Panc1 (cell line): ENCODE measurements at regions not wholly inside any gene's neighbourhood (a gene's known extent, or its start where the extent isn't known, plus 50 kb on each side); places are given as distances from the start of the nearest gene placed in this dataset.

Source experiments
- ATAC-seq: fragments of 200-7000 bp; cut with Tn5 transposase; 2 replicates; pipeline ENCODE4 v1.9.1; 2020; ENCODE audit warnings: mild to moderate bottlenecking, moderate library complexity
- BruUV-seq: library from RNA; stranded (reverse); fragments of 400-500 nt; replicated peaks from 2 replicates; lab custom pipeline; 2021; lab: Mats Ljungman, UMichigan
- CTCF ChIA-PET: fragments of 300-600 bp; sonication (Branson Sonifier 250); formaldehyde crosslinking; loops from one replicate; lab custom pipeline; 2022; ENCODE audit warnings: antibody characterized with exemption; lab: Charles Lee
- POLR2A ChIA-PET: fragments of 300-600 bp; sonication (Branson Sonifier 250); formaldehyde crosslinking; loops from one replicate; lab custom pipeline; 2022; ENCODE audit warnings: antibody characterized with exemption; lab: Charles Lee
- DNase-seq: peaks from one replicate; pipeline ENCODE4 v3.0.0-alpha.2; 2010; ENCODE audit warnings: low read depth, low spot score
- H3K27ac ChIP-seq: 2 replicates; pipeline ENCODE4 v1.5.1; 2011; ENCODE audit warnings: mild to moderate bottlenecking, low read length, inconsistent platforms
- H3K27me3 ChIP-seq: fragments of 200-500 bp; sonication (Bioruptor generic); 2 replicates; pipeline ENCODE4 v1.6.0; 2014; ENCODE audit warnings: low read length, inconsistent platforms; ENCODE audit not compliant: control insufficient read depth, insufficient read depth
- H3K36me3 ChIP-seq: fragments of 200-500 bp; sonication (Bioruptor generic); 2 replicates; pipeline ENCODE4 v1.5.1; 2014; ENCODE audit warnings: inconsistent platforms, mild to moderate bottlenecking, low read length, moderate library complexity; ENCODE audit not compliant: control insufficient read depth, insufficient read depth
- H3K4me1 ChIP-seq: 2 replicates; pipeline ENCODE4 v1.5.1; 2011; ENCODE audit warnings: inconsistent platforms, mild to moderate bottlenecking, low read length, moderate library complexity; ENCODE audit not compliant: control insufficient read depth, insufficient read depth
- H3K4me3 ChIP-seq, 2 experiments: 2 replicates each; pipeline ENCODE4 v1.5.1; 2011 to 2012; ENCODE audit warnings: low read depth in 2 of 2, low read length in 2 of 2, mild to moderate bottlenecking in 2 of 2, inconsistent platforms in 1 of 2, moderate library complexity in 1 of 2
- H3K9me3 ChIP-seq: fragments of 200-500 bp; sonication (Bioruptor generic); 2 replicates; pipeline ENCODE4 v1.5.1; 2014; ENCODE audit warnings: low read depth, mild to moderate bottlenecking, inconsistent platforms, low read length, moderate library complexity; ENCODE audit not compliant: control insufficient read depth, insufficient read depth
- CTCF ChIP-seq: fragments of 450-650 bp; IDR thresholded peaks from 2 replicates; pipeline ENCODE4 v1.5.1; 2017; ENCODE audit warnings: mild to moderate bottlenecking
- POLR2AphosphoS5 ChIP-seq: IDR thresholded peaks from 2 replicates; pipeline ENCODE4 v1.6.1; 2012; ENCODE audit warnings: mild to moderate bottlenecking, low read depth, low read length, moderate library complexity
- REST ChIP-seq, 2 experiments: IDR thresholded peaks; 2 replicates each; pipeline ENCODE4 v1.6.1; 2011 to 2012; ENCODE audit warnings: low read depth in 2 of 2, control low read depth in 1 of 2, low read length in 1 of 2, mild to moderate bottlenecking in 1 of 2, moderate library complexity in 1 of 2; ENCODE audit not compliant: insufficient read depth in 1 of 2
- SIN3A ChIP-seq: IDR thresholded peaks from 2 replicates; pipeline ENCODE4 v1.6.1; 2012; ENCODE audit warnings: low read depth, mild to moderate bottlenecking, low read length, moderate library complexity, borderline replicate concordance; ENCODE audit not compliant: insufficient read depth
- TCF7L2 ChIP-seq: IDR thresholded peaks from 2 replicates; pipeline ENCODE4 v1.6.1; 2011; ENCODE audit warnings: mild to moderate bottlenecking, low read depth, low read length, inconsistent platforms
- in situ Hi-C: cut with HindIII; loops from 2 replicates; pipeline ENCODE4 v1.10.0; 2016; ENCODE audit warnings: low sequenced_read_pairs, low pct_unique_long_range_greater_than_20kb
- intact Hi-C: fragments of 100-400 bp; cut with micrococcal nuclease; formaldehyde crosslinking; loops from one replicate; pipeline ENCODE4 v1.10.0; 2022; ENCODE audit not compliant: unreplicated experiment

- in situ Hi-C loops = no loop called here
- POLR2A ChIA-PET = no interaction called here
These were observed 67.2 kb upstream of the ID2 start for GRCh38 chr2:8614646-8615045.

GRCh38 chr2:8615252-8615575 is 66.6 kb upstream of the ID2 start:
- ChIA-PET CTCF (no interaction called here), POLR2A (no interaction called here)

More at GRCh38 chr2:8614646-8615045, 67.2 kb upstream of the ID2 start:
- H3K9me3 ChIP-seq = no peaks in the 10 kb centered on the region
- DNase-seq = no peak
- no peaks in the 10 kb centered on the region for H3K36me3 ChIP-seq
- TF ChIP-seq POLR2AphosphoS5 (no peak), TCF7L2 (no peak), REST (IDR thresholded peaks at IDR 0.05; ENCODE audit: insufficient read depth in 1 of 2, low read depth in 2 of 2, low read length in 1 of 2) (no peak)
- CTCF ChIA-PET = no interaction called here
- no TSS peak for BruUV-seq
- no peak overlapping the region for H3K4me3 ChIP-seq
- no peak for ATAC-seq
- H3K27me3 ChIP-seq = no peaks in the 10 kb centered on the region
- no peaks in the 10 kb centered on the region for H3K4me1 ChIP-seq
- no peak overlapping the region for H3K27ac ChIP-seq
- intact Hi-C loops = no loop called here

More at GRCh38 chr2:8615252-8615575, 66.6 kb upstream of the ID2 start:
- intact Hi-C loops = no loop called here
- no peak overlapping the region for H3K4me3 ChIP-seq
- BruUV-seq = no TSS peak
- H3K27ac ChIP-seq = no peak overlapping the region
- no peaks in the 10 kb centered on the region for H3K4me1 ChIP-seq
- in situ Hi-C loops = no loop called here
- no peak for ATAC-seq
- TF ChIP-seq REST (IDR thresholded peaks at IDR 0.05; ENCODE audit: insufficient read depth in 1 of 2, low read depth in 2 of 2, low read length in 1 of 2) (no peak), CTCF (no peak), POLR2AphosphoS5 (no peak), TCF7L2 (no peak), SIN3A (no peak)
- H3K9me3 ChIP-seq = no peaks in the 10 kb centered on the region
- no peaks in the 10 kb centered on the region for H3K36me3 ChIP-seq
- no peak for DNase-seq
- H3K27me3 ChIP-seq = no peaks in the 10 kb centered on the region
